ENCODE measurements at regions not wholly inside any gene's neighbourhood (a gene's known extent, or its start where the extent isn't known, plus 50 kb on each side); places are given as distances from the start of the nearest gene placed in this dataset.
"Not testable (repeated sequence)": the region's sequence is repeated elsewhere in the genome, so short reads cannot be mapped to it uniquely, and the experiment has no call there.

GRCh38 chr17:21776921-21777320, 84.6 kb downstream of the KCNJ18 start:
- not testable (repeated sequence) for TF ChIP-seq POLR2AphosphoS5, POLR2A (IDR thresholded peaks at IDR 0.05)
- TF ChIP-seq, protein P1, sequence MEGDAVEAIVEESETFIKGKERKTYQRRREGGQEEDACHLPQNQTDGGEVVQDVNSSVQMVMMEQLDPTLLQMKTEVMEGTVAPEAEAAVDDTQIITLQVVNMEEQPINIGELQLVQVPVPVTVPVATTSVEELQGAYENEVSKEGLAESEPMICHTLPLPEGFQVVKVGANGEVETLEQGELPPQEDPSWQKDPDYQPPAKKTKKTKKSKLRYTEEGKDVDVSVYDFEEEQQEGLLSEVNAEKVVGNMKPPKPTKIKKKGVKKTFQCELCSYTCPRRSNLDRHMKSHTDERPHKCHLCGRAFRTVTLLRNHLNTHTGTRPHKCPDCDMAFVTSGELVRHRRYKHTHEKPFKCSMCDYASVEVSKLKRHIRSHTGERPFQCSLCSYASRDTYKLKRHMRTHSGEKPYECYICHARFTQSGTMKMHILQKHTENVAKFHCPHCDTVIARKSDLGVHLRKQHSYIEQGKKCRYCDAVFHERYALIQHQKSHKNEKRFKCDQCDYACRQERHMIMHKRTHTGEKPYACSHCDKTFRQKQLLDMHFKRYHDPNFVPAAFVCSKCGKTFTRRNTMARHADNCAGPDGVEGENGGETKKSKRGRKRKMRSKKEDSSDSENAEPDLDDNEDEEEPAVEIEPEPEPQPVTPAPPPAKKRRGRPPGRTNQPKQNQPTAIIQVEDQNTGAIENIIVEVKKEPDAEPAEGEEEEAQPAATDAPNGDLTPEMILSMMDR (IDR thresholded peaks at IDR 0.05 in 8 of 11, conservative IDR thresholded peaks at IDR 0.05 in 3 of 11) = not testable (repeated sequence)

All from spleen (tissue), 7 donors.